HUES48 (cell line): ENCODE measurements at regions not wholly inside any gene's neighbourhood (a gene's known extent, or its start where the extent isn't known, plus 50 kb on each side); places are given as distances from the start of the nearest gene placed in this dataset.

Experiments
- H3K27ac ChIP-seq: one replicate; pipeline ENCODE4 v1.7.0; 2013; ENCODE audit warnings: low read depth, low read length, inconsistent platforms
- H3K27me3 ChIP-seq: 2 replicates; pipeline ENCODE4 v1.6.1; 2013; ENCODE audit warnings: mild to moderate bottlenecking, low read length; ENCODE audit not compliant: control insufficient read depth, insufficient read depth
- H3K36me3 ChIP-seq: 2 replicates; pipeline ENCODE4 v1.6.1; 2013; ENCODE audit warnings: low read length; ENCODE audit not compliant: control insufficient read depth, insufficient read depth
- H3K4me1 ChIP-seq: 2 replicates; pipeline ENCODE4 v1.6.1; 2013; ENCODE audit warnings: mild to moderate bottlenecking, low read length; ENCODE audit not compliant: control insufficient read depth, insufficient read depth
- H3K4me3 ChIP-seq: 2 replicates; pipeline ENCODE4 v1.5.1; 2013; ENCODE audit warnings: mild to moderate bottlenecking, low read depth, low read length
- H3K9ac ChIP-seq: 2 replicates; pipeline ENCODE4 v1.6.1; 2013; ENCODE audit warnings: mild to moderate bottlenecking, low read depth, low read length, moderate library complexity
- H3K9me3 ChIP-seq: 2 replicates; pipeline ENCODE4 v1.6.1; 2013; ENCODE audit warnings: low read length; ENCODE audit not compliant: control insufficient read depth, insufficient read depth

DNA sequence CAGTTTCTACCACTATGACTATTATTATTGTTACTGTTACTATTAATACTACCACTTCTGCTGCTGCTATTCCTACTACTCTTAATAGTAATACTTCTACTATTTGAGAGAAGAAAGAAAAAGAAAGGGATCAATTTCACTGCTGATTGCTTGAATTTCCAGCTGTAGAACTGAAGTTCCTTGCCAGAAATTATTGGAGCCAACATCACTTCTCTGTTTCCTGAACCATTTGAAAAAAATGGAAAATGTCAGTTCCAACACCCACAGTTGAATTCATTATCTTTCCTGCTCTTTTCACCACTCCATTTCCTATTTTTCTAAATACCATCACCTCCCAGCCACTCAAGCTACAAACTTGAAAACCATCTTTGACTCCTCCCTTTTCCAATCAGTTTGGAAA, 54.1 kb upstream of the PIK3C2G start:
- no peaks in the 10 kb centered on the region for H3K27me3 ChIP-seq
- H3K4me1 ChIP-seq, result no peaks in the 10 kb centered on the region
- H3K4me3 ChIP-seq, result no peak overlapping the region
- no peaks in the 10 kb centered on the region for H3K36me3 ChIP-seq
- H3K27ac ChIP-seq, result no peak overlapping the region
- H3K9ac ChIP-seq, result no peak overlapping the region
- H3K9me3 ChIP-seq, result no peaks in the 10 kb centered on the region

DNA sequence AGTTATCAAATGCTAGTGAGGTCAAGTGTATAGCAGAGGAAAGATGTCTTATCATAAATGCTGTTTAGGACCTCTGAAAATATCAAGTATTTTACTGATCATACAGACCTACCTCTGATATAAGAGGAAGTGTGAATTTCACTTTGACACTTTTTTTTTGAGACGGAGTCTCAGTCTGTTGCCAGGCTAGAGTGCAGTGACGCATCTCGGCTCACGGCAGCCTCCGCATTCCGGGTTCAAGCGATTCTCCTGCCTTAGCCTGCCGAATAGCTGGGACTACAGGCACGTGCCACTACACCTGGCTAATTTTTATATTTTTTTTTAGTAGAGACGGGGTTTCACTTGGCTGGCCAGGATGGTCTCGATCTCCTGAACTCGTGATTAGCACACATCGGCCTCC, 55.1 kb upstream of the PIK3C2G start:
- H3K27ac ChIP-seq, result no peak overlapping the region
- H3K36me3 ChIP-seq, result no peaks in the 10 kb centered on the region
- H3K27me3 ChIP-seq, result no peaks in the 10 kb centered on the region
- no peaks in the 10 kb centered on the region for H3K9me3 ChIP-seq
- H3K4me3 ChIP-seq, result no peak overlapping the region
- no peak overlapping the region for H3K9ac ChIP-seq
- no peaks in the 10 kb centered on the region for H3K4me1 ChIP-seq

DNA sequence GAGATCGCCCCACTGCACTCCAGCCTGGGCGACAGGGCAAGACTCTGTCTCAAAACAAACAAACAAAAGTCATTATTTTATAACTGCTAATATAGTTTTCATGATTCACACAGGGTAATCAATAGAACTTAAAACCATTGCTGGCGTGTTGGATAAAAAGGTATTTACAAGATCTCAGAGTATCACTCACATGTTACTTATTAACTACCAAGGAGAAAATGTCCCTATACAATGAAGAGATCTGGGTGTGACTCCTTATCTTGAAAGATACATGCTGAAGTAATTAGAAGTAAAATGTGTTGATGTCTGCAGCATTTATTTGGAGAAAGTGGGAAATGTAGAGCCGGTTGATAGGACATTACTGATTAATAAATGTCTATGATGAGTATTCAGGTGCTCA, 57.3 kb upstream of the PIK3C2G start:
- Histone ChIP-seq H3K36me3 (no peaks in the 10 kb centered on the region), H3K27me3 (no peaks in the 10 kb centered on the region), H3K27ac (no peak overlapping the region), H3K9ac (no peak overlapping the region), H3K4me3 (no peak overlapping the region), H3K9me3 (no peaks in the 10 kb centered on the region), H3K4me1 (no peaks in the 10 kb centered on the region)

DNA sequence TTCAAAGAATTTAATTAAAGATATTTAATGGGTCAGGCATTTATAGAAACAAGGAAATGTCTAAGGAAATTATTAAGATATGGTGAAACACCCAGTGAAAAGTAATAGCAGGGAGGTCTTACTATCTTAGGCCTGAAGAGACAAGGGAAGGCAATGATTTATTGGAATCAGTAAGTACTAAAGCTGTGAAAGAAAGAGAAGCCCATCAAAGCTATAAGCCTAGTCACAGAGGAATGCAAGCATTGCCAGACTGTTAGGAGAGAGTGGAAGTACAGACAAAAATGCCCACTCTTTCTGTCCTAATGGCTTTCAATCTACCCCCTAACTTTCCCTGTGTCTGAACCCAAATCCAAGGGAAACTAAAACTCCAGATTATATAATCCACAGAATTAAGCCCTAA, 69.2 kb upstream of the PIK3C2G start:
- Histone ChIP-seq H3K4me1 (no peaks in the 10 kb centered on the region), H3K9ac (no peak overlapping the region), H3K36me3 (no peaks in the 10 kb centered on the region), H3K27me3 (no peaks in the 10 kb centered on the region), H3K9me3 (no peaks in the 10 kb centered on the region; the same call in none of the 2 replicates), H3K4me3 (no peak overlapping the region), H3K27ac (no peak overlapping the region)

DNA sequence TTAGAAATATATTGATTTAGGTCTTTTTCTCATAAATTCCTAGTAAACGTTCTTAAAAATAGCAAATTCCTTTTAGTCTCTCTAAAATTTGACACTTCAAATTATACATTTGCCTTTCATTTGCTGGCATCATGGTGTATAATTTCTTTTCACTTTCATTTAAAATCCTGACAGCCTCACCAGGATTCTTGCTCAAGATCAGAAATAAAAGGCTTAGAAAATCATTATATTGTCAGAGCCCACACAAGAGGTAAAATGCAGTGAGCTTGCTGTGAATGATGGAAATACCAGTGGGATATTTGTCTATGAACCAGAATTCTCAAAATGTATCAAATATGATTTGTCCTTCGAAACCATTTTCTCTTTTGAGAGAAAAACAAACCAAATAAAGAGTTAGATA, 78.2 kb upstream of the PIK3C2G start:
- no peaks in the 10 kb centered on the region for H3K27me3 ChIP-seq
- no peaks in the 10 kb centered on the region for H3K9me3 ChIP-seq
- H3K4me1 ChIP-seq, result no peaks in the 10 kb centered on the region

DNA sequence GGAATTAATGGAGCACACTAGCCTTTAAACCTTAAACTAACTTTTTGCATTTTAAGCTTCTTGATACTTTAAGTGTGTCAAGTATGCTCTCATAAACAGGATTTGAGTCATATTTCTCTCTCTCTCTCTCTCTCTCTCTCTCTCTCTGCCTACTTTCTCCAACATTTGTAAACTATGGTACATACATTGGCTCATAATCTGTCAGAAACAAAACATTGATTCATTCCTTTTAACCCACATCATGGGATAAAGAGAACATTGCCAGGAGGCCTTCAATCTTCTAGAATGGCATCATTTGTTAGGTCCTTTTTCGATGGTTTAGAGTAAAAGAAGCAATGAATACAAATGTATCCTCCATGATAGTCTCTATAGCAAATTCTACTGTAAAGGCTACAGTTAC, 81.6 kb upstream of the RERGL start:
- H3K4me1 ChIP-seq, result peaks cover 2% of the 10 kb centered on the region; the same call in 1 of the 2 replicates
- H3K9ac ChIP-seq, result no peak overlapping the region
- no peaks in the 10 kb centered on the region for H3K36me3 ChIP-seq
- H3K4me3 ChIP-seq, result no peak overlapping the region
- H3K9me3 ChIP-seq, result peaks cover 25% of the 10 kb centered on the region
- no peaks in the 10 kb centered on the region for H3K27me3 ChIP-seq
- H3K27ac ChIP-seq, result no peak overlapping the region

More for the DNA sequence above, 78.2 kb upstream of the PIK3C2G start:
- Histone ChIP-seq H3K9ac (no peak overlapping the region), H3K36me3 (no peaks in the 10 kb centered on the region), H3K4me3 (no peak overlapping the region), H3K27ac (no peak overlapping the region)

DNA sequence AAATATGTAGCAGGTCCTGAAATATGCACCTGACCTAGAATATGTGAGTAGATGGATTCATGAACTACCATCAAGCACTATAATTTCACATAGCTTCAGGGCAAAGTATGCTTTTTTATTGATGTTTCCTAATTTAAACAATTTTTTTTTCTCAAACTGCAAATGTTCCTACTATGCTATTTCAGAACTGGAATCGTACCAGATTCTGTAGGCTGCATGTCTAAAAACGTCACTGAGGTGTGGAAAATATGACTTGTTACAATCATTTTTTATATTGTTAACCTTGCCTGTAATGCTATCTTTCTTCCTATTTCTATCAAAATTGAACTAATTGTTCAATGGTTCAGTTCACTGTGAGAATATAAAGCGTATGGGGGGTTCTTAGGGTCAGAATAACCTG, 78.0 kb upstream of the RERGL start:
- H3K27ac ChIP-seq, result no peak overlapping the region
- H3K9me3 ChIP-seq, result peaks cover 18% of the 10 kb centered on the region
- no peaks in the 10 kb centered on the region for H3K4me1 ChIP-seq
- H3K9ac ChIP-seq, result no peak overlapping the region
- no peaks in the 10 kb centered on the region for H3K27me3 ChIP-seq
- H3K4me3 ChIP-seq, result no peak overlapping the region
- no peaks in the 10 kb centered on the region for H3K36me3 ChIP-seq

DNA sequence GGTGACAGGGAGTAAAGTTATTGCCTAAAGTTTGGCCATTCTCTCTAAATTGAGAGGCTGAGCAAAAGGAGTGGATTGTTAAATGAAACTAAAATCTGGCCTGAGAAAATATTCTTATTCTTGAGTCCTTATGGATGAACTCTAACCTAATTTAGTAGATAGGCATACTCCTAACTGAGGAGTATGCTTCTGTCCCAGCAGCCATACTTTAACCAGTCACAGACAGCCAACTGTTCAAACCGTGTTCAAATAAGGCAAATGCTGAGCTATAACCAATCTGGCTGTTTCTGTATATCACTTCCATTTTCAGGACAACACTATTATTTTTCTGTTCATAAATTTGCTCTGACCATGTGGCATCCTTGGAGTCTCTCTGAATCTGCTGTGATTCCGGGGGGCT, 75.9 kb upstream of the RERGL start:
- Histone ChIP-seq H3K27me3 (no peaks in the 10 kb centered on the region), H3K36me3 (no peaks in the 10 kb centered on the region), H3K9me3 (no peaks in the 10 kb centered on the region), H3K4me1 (no peaks in the 10 kb centered on the region), H3K9ac (no peak overlapping the region), H3K27ac (no peak overlapping the region), H3K4me3 (no peak overlapping the region)

DNA sequence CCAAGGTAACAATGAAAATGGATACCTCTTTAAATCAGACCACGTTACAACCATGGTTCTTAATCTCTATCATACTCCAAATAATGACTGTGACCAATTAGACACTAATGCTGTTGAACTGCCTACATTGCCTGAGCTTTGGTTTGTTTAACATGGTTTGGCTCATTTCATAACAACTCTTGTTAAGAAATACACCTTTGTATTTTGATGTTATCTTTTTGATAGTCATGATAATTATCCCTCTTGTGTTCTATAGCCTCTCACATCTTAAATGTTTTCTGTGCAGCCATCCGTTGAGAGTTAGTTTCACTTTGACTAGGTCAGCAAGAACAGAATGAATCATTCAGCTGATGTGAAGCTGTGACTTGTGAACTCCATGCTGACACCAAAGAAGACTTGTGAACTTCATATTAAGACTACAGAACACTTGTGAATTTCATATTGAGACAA, 75.5 kb upstream of the RERGL start:
- Histone ChIP-seq H3K27me3 (no peaks in the 10 kb centered on the region), H3K4me1 (no peaks in the 10 kb centered on the region), H3K36me3 (no peaks in the 10 kb centered on the region), H3K27ac (no peak overlapping the region), H3K9ac (no peak overlapping the region), H3K4me3 (no peak overlapping the region), H3K9me3 (no peaks in the 10 kb centered on the region)

DNA sequence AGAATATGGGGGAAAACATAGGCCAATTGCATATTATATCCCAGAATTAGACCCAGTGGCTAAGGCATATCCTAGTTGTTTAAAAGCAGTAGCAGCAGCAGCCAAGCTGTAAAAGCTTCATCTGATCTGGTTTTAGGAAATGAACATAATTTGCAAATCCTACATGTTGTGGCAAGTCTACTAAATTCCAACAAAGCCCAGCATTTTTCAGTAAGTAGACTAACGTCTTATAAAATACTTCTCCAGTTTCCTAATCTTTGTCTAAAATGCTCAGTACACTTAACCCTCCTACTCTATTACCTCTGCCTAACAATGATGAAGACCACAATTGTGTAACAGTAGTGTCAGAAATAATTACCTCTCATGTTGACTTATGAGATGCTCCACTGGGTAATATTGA, 70.9 kb upstream of the RERGL start:
- H3K27me3 ChIP-seq, result no peaks in the 10 kb centered on the region
- no peak overlapping the region for H3K9ac ChIP-seq
- no peaks in the 10 kb centered on the region for H3K4me1 ChIP-seq
- H3K27ac ChIP-seq, result no peak overlapping the region
- H3K36me3 ChIP-seq, result no peaks in the 10 kb centered on the region
- peaks cover 21% of the 10 kb centered on the region for H3K9me3 ChIP-seq
- H3K4me3 ChIP-seq, result no peak overlapping the region

DNA sequence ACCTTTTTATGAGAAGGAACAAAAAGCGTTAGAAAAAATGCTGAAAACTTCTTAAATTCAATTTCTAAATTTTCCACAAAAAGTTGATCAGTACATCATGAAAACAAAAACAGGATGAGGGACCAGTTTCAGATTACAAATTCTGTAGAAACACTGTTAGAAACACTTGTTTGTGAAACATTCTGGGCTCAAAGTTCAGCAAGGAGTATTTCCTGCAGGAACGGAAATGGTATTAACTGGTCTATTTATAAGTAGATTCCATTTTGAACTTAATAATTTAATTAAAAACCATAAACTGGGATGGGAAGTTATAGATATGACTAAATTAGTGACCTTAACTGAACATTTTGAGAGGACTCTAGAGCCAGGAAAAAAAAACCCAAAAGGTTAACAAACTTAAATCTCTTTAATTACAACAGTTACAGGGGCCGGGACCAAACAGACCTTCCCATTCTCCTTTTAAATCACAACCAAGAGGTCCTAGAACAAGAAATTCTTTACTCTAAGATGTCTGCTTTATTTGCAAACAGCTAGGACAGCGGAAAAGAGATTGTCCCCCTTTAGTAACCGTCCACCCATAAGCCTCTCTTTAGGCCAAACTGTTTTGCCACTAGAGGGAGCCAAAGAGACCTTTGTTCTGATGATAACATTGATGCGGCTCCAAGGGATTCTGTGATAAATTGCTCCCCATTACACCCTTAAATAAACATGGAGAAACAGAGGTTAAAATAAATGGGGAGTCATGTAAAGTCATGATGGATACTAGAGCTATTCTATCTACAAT, 69.0 kb upstream of the RERGL start:
- H3K4me1 ChIP-seq, result peaks cover 5% of the 10 kb centered on the region
- H3K27ac ChIP-seq, result no peak overlapping the region
- no peaks in the 10 kb centered on the region for H3K36me3 ChIP-seq
- peaks cover 32% of the 10 kb centered on the region for H3K9me3 ChIP-seq
- no peak overlapping the region for H3K4me3 ChIP-seq
- no peak overlapping the region for H3K9ac ChIP-seq
- no peaks in the 10 kb centered on the region for H3K27me3 ChIP-seq
